MM.1S (cell line): ENCODE measurements at regions not wholly inside any gene's neighbourhood (a gene's known extent, or its start where the extent isn't known, plus 50 kb on each side); places are given as distances from the start of the nearest gene placed in this dataset.

ENCODE experiments used
- DNase-seq: peaks from one replicate; pipeline ENCODE4 v3.0.0-alpha.2; 2015
- H2AFZ ChIP-seq: fragments of 300-600 bp; sonication (generic); 2 replicates; pipeline ENCODE4 v1.6.0; 2016; ENCODE audit warnings: antibody characterized with exemption, low read length
- H3F3A ChIP-seq: fragments of 300-600 bp; sonication (generic); 2 replicates; pipeline ENCODE4 v1.6.1; 2016; ENCODE audit warnings: mild to moderate bottlenecking, antibody characterized with exemption, low read length, moderate library complexity, mixed read lengths; ENCODE audit not compliant: insufficient read depth
- H3K27ac ChIP-seq: fragments of 300-600 bp; sonication (generic); 2 replicates; pipeline ENCODE4 v1.5.1; 2016; ENCODE audit warnings: mild to moderate bottlenecking, low read length
- H3K27me3 ChIP-seq: fragments of 300-600 bp; sonication (generic); replicated peaks from 2 replicates; pipeline ENCODE4 v1.6.0; 2016; ENCODE audit warnings: low read length; ENCODE audit not compliant: insufficient read depth
- H3K36me3 ChIP-seq: fragments of 300-600 bp; sonication (generic); replicated peaks from 2 replicates; pipeline ENCODE4 v1.6.1; 2016; ENCODE audit warnings: mild to moderate bottlenecking, low read length, mixed read lengths; ENCODE audit not compliant: insufficient read depth
- H3K4me1 ChIP-seq: fragments of 300-600 bp; sonication (generic); 2 replicates; pipeline ENCODE4 v1.6.1; 2016; ENCODE audit warnings: low read length, mixed read lengths
- H3K4me2 ChIP-seq: fragments of 300-600 bp; sonication (generic); 2 replicates; pipeline ENCODE4 v1.6.0; 2016; ENCODE audit warnings: low read depth, low read length
- H3K4me3 ChIP-seq: fragments of 300-600 bp; sonication (generic); 2 replicates; pipeline ENCODE4 v1.5.1; 2016; ENCODE audit warnings: low read length, mixed read lengths
- H3K79me2 ChIP-seq: fragments of 300-600 bp; sonication (generic); 2 replicates; pipeline ENCODE4 v1.6.1; 2016; ENCODE audit warnings: mixed run types, low read length, mixed read lengths
- H3K9ac ChIP-seq: fragments of 300-600 bp; sonication (generic); 2 replicates; pipeline ENCODE4 v1.6.1; 2016; ENCODE audit warnings: low read length, mixed read lengths
- H3K9me2 ChIP-seq: fragments of 300-600 bp; sonication (generic); replicated peaks from 2 replicates; pipeline ENCODE4 v1.6.1; 2016; ENCODE audit warnings: mild to moderate bottlenecking, low read length, mixed read lengths; ENCODE audit not compliant: insufficient read depth
- H3K9me3 ChIP-seq: fragments of 300-600 bp; sonication (generic); replicated peaks from 2 replicates; pipeline ENCODE4 v1.6.1; 2016; ENCODE audit warnings: mild to moderate bottlenecking, low read length, mixed read lengths; ENCODE audit not compliant: insufficient read depth
- H4K20me1 ChIP-seq: fragments of 300-600 bp; sonication (generic); 2 replicates; pipeline ENCODE4 v1.6.1; 2016; ENCODE audit warnings: mild to moderate bottlenecking, low read length, moderate library complexity, mixed read lengths; ENCODE audit not compliant: insufficient read depth
- CTCF ChIP-seq: fragments of 300-600 bp; sonication (generic); IDR thresholded peaks from 2 replicates; pipeline ENCODE4 v1.5.1; 2016; ENCODE audit warnings: antibody characterized with exemption, low read length, mixed read lengths
- EZH2 ChIP-seq: fragments of 300-600 bp; sonication (generic); optimal IDR thresholded peaks from 2 replicates; pipeline ENCODE3; 2017; ENCODE audit warnings: low read depth, mild to moderate bottlenecking, antibody characterized with exemption, low read length, mixed read lengths
- EZH2phosphoT487 ChIP-seq: fragments of 300-600 bp; sonication (generic); IDR thresholded peaks from 2 replicates; pipeline ENCODE4 v1.6.1; 2018; ENCODE audit warnings: antibody characterized with exemption, low read length

- Histone ChIP-seq H4K20me1 (no peaks in the 10 kb centered on the region), H3K36me3 (no peaks in the 10 kb centered on the region), H3K4me2 (no peak overlapping the region), H3K9ac (no peak overlapping the region), H3F3A (no peaks in the 10 kb centered on the region), H2AFZ (no peak overlapping the region), H3K4me3 (no peak overlapping the region), H3K9me3 (no peaks in the 10 kb centered on the region), H3K79me2 (no peaks in the 10 kb centered on the region), H3K4me1 (no peaks in the 10 kb centered on the region), H3K27me3 (no peaks in the 10 kb centered on the region), H3K27ac (no peak overlapping the region), H3K9me2 (no peaks in the 10 kb centered on the region)
- no peak for DNase-seq
- no peak for TF ChIP-seq EZH2
- TF ChIP-seq CTCF = no peak
- no peak for TF ChIP-seq EZH2phosphoT487
These were observed 495.4 kb upstream of the KLF4 start for GRCh38 chr9:107984956-107985355.

- H3K79me2 ChIP-seq = no peaks in the 10 kb centered on the region
- DNase-seq = no peak
- no peaks in the 10 kb centered on the region for H3K9me2 ChIP-seq
- H4K20me1 ChIP-seq = no peaks in the 10 kb centered on the region
- no peaks in the 10 kb centered on the region for H3K27me3 ChIP-seq
- no peak overlapping the region for H3K4me3 ChIP-seq
- no peak overlapping the region for H3K9ac ChIP-seq
- H3K36me3 ChIP-seq = no peaks in the 10 kb centered on the region
- no peaks in the 10 kb centered on the region for H3K4me1 ChIP-seq
- no peaks in the 10 kb centered on the region for H3F3A ChIP-seq
- H2AFZ ChIP-seq = no peak overlapping the region
- no peak overlapping the region for H3K4me2 ChIP-seq
- H3K27ac ChIP-seq = no peak overlapping the region
- H3K9me3 ChIP-seq = no peaks in the 10 kb centered on the region
- no peak for TF ChIP-seq EZH2phosphoT487
- no peak for TF ChIP-seq CTCF
- no peak for TF ChIP-seq EZH2
These were observed 494.2 kb upstream of the KLF4 start for GRCh38 chr9:107983762-107984161.

GRCh38 chr9:107983181-107983603 is 493.6 kb upstream of the KLF4 start:
- no peak for DNase-seq
- Histone ChIP-seq H3F3A (no peaks in the 10 kb centered on the region), H3K4me1 (no peaks in the 10 kb centered on the region), H3K9me2 (no peaks in the 10 kb centered on the region), H3K4me3 (no peak overlapping the region), H3K79me2 (no peaks in the 10 kb centered on the region), H2AFZ (no peak overlapping the region), H3K27me3 (no peaks in the 10 kb centered on the region), H3K9ac (no peak overlapping the region), H3K36me3 (no peaks in the 10 kb centered on the region), H3K27ac (no peak overlapping the region), H4K20me1 (no peaks in the 10 kb centered on the region), H3K9me3 (no peaks in the 10 kb centered on the region), H3K4me2 (no peak overlapping the region)
- TF ChIP-seq EZH2 (no peak), EZH2phosphoT487 (no peak), CTCF (no peak)
